NCI-H510A (cell line): ENCODE measurements at regions not wholly inside any gene's neighbourhood (a gene's known extent, or its start where the extent isn't known, plus 50 kb on each side); places are given as distances from the start of the nearest gene placed in this dataset.
"Not testable (repeated sequence)": the region's sequence is repeated elsewhere in the genome, so short reads cannot be mapped to it uniquely, and the experiment has no call there.

Experiments used
- DNase-seq: peaks from one replicate; lab custom pipeline; 2025; lab: John Stamatoyannopoulos, UW

DNA sequence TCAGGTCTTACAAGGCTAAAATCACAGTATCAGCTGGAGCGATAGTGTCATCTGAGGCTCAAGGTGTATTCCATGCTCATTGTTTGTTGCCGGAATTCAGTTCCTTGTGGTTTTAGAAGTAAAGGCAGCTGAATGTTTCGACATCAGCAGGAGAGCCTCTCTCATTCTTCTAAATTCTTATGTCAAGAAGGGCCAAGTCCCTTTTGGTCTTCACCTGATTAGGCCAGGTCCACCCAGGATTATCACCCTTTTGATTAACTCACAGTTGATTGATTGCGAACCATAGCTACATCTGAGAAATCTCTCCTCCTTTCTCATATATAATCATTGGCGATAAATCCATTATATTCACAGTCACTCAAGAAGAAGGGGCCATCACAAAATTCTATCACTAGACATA, 806.7 kb upstream of the PRMT6 start:
- no peak for DNase-seq

DNA sequence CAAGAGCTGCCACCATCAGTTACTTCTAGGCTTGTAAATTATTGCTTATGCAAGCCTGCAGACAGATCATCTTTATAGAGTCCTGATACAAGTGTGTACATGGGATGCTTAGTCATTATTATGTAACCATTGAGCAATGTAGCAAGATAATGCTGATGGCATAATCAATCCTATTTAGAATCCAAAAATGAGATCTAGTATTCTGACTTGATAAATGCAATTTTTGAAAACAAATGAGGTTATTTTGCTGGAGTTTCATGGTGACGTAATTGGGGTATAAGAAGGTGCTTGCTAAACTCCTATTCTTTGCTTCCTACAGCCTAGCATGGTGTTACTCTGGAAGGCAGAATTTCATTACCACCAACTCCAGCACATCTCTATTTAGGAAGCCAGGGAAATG, 801.7 kb upstream of the PRMT6 start:
- no peak for DNase-seq

GRCh38 chr1:106266786-106267185, 789.7 kb upstream of the PRMT6 start:
- DNase-seq = no peak

DNA sequence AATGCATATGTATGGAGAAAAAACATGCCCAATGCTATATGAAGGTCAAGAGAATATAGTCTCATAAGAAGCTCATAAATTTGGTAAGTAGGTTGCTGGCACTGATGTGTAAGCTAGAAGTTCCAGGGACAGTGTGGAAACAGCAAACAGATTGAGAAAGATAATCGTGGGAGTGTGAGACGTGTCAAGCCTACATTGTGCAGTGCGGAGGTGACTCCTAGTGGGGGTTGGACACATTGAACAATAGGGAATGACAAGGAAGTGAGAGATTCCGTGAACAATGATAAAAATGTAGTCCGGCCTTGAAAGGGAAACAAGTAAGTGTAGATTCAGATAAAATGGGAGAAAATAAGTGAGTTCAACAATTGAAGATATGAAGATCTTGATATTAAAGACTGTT, 788.4 kb upstream of the PRMT6 start:
- no peak for DNase-seq

DNA sequence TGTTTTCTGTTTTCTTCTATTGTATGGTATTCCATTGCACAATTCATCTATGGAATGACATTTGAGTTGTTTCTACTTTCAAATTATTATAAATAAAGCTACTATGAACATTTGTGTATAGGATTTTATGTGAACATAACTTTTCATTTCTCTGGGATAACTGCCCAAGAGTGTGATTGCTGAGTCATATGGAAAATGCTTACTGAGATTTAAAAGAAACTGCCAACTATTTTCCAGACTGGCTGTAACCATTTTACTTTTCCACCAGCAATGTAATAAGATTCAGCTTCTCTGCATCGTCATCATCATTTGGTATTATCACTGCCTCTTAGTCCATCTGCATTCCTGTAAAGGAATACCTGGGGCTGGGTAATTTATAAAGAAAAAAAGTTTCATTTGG, 779.6 kb upstream of the PRMT6 start:
- DNase-seq = no peak

- DNase-seq = no peak
These were observed 778.7 kb upstream of the PRMT6 start for GRCh38 chr1:106277786-106278185.

GRCh38 chr1:106278716-106279115, 777.8 kb upstream of the PRMT6 start:
- DNase-seq = no peak

DNA sequence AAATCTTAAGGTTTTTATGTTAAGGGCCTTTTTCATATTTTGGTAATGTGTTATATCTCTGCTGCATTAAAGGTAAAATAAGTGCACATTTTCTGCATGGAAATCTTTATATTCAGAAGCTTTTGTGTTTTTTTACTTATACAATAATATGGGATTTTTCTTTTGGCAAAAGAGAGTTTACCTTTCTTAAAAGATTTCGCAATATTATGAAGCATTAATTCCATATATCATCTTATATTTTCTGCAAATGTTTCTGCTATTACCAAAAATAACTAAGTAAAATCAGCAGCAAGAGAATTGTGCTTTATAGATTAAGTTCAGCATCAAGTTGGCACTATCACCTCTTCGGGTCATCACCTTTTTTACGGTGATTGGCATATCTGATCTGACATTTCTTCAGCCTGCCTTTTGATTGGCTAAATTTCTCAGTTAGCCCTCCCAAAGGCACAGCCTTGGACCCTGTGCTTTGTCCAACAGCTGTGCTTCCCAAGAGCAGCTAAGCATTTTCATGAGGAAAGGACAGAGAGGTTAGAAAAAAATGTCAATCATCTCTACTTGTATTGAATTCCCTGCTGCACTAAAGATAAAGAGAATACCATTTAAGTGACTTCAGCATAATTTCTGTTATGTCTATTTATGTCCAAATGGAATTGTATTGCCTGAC, 767.1 kb upstream of the PRMT6 start:
- no peak for DNase-seq

DNA sequence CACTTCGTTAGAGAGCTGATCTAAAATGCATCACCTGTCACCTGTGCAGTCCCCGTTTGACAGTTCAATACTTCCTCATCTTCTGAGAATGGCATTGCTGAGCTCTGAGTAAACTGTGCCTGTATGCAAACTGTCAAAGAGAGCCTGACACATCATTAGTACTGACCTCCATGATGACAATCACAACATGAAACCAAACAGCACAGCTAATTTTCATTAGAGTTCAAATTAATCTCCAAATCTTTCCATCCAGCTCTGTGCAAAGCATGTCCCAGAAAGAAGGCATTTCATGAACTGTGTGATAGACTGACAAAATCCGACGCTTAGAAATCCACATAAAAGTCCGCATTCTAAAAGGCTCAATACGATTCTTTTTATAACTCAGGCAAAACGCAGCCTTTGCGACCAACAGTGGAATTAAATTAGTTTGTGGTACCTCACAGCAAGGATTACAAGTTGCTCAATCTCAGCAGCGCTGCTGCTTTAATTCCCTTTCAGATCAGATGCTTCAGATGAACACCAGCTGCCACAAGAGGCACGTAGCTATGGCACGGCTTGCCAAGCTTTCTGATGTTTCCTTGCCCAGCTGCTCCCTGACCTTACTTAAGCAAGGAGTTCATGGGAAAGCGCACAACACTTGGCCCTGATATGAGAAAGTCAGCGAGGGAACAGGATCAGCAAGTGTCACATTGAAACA, 765.5 kb upstream of the PRMT6 start:
- DNase-seq = no peak

- DNase-seq = no peak
These were observed 764.3 kb upstream of the PRMT6 start for GRCh38 chr1:106292130-106292529.

DNA sequence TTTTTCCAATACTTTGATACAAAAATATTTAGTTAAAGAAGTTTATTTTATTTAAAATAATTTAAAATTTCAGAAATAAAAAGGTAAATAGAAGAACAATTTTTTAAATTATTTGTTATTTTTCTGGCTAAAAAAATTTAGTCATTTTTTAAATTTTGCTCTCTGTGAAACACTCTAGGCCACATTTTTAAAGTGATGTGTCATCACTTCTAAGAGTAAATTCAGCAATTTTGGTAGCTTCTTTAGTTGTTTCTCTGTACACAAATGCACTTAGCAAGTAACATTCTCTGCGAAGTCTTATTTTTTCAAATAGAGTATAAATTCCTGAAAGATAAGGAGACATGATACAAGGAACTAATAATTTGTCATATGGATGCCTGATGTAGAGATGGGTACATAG, 760.0 kb upstream of the PRMT6 start:
- DNase-seq = no peak

GRCh38 chr1:106304106-106304505, 752.4 kb upstream of the PRMT6 start:
- no peak for DNase-seq

DNA sequence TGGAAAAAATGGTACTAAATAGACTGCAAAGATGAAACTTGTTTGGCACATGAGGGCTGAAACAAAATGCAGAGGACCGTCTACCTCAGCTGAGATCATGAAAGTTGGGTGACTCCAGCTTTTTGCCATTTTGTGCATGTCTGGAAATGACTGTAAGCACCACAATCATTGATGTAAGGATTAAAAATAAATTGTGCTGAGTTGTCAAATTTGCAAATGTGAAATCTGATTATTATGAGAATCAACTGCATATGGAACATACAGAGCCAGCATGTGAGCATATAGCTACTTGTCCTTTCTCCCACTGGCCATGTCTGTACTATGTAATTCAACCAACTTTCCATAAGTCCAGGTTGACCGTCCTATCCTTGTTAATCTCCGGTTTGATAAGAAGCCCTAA, 736.9 kb upstream of the PRMT6 start:
- DNase-seq = no peak

GRCh38 chr1:106325600-106325999, 730.9 kb upstream of the PRMT6 start:
- no peak for DNase-seq

DNA sequence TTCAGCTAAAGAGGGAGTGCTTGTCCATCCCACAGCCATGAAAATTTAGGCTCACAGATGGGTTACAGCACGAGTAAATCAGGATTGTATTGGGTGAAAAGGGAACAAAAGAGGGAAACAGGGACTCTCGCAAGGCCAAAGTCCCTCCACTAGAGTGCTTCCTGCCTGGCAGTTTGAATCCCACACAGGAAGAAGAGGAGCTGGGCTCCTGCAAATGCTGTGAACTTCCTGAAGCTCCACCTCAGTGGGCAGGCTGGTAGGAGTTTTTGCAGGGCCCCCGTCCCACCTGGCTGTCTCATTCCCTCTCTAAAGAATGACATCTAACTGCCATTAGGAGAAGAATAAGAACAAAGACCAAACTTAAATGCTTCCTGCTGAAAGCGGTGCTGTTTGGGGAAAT, 712.0 kb upstream of the PRMT6 start:
- DNase-seq = no peak

GRCh38 chr1:106360252-106360651, 696.2 kb upstream of the PRMT6 start:
- no peak for DNase-seq

DNA sequence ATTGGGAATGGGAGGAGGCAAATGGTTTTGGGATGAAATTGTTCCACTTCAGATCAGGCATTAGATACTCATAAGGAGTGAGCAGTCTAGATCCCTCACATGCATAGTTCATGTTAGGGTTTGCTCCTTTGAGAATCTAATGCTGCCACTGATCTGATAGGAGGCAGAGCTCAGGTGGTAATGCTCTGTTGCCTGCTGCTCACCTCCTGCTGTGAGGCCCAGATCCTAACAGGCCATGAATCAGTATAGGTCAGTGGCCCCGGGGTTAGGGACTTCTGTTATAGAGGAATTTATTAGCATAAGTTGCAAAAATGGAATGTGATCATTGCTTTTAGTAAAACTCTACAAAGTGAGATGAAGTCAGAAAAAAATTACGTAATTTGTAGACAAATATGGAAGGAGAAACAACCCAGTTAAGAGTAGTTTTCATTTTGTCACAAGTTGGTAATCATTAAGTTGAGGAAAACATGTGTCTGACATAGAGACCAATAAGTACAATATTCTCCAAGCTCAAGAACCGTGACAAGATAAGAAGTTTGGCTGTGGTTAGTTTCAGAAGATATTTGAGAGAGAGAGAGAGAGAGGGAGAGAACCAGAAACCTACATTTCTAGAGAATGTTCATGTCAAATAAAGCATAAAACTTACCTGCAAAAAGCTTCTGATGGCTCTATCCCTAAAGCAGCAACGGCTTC, 689.7 kb upstream of the PRMT6 start:
- DNase-seq = no peak

- DNase-seq = no peak
These were observed 678.2 kb upstream of the PRMT6 start for GRCh38 chr1:106378261-106378660.

DNA sequence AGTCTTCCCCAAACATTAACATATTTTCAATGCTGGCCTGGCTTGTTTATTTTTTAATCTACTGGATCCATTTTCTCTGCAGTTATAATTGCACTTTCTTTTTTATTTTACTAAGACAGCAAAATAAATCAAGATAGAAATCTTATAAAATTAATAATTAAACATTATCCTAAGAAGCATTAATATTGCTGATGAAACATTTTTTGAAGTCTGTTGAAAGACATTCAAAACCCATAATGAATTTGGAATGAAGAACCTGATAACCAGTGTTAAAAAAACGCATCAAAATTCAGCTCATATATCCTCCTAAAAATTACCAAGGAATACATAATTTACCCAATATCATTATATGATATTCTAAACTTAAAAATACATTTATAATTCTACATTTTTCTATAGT, 675.7 kb upstream of the PRMT6 start:
- no peak for DNase-seq

DNA sequence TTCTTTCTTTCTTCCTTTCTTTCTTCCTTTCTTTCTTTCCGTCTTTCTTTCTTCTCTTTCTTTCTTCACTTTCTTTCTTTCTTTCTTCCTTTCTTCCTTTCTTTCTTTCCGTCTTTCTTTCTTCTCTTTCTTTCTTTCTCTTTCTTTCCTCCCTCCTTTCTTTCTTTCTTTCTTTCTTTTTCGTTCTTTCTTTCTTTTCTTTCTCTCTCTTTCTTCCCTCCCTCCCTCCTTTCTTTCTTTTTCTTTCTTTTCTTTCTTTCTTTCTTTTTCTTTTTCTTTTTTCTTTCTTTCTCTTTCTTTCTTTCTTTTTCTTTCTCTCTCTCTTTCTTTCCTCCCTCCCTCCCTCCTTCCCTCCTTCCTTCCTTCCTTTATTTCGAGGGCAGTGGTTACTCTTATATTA, 667.3 kb upstream of the PRMT6 start:
- DNase-seq = not testable (repeated sequence)

DNA sequence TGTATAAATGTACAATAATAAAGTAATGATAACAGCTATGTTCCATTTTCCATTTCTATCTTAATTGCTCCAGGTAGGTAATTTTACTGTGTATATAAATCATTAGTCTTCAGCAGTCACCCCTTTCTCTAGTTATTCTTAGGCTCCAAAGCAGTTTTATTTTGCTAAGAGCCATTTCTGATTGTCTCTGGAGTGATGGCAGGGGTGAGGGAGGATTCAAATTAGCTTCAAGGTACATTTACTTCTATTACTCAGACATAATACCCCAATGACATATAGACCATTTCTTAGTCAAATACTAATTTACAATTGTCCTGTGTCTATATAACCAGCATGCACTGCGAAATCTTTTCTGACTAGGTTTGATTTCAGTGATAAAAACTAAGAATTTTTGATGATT, 663.4 kb upstream of the PRMT6 start:
- no peak for DNase-seq

- no peak for DNase-seq
These were observed 660.5 kb upstream of the PRMT6 start for GRCh38 chr1:106396020-106396419.

DNA sequence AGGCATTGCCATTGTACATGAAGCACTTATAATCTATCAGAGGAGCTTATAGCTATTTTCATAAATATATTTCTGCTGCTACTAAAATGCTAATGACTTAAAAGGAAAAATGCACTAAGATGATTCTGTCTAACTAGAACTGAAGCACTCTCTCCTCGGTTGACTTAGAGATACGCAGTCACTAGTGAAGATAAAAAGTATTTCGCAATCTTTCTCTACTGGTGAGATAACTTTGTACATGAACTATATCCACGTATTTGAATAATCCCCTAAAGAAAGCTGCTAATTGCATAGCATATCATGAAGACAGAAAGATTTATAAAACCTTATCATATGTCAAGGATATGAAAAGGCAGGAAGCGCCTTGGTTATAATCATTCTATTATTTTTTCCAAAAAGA, 658.1 kb upstream of the PRMT6 start:
- DNase-seq = no peak

DNA sequence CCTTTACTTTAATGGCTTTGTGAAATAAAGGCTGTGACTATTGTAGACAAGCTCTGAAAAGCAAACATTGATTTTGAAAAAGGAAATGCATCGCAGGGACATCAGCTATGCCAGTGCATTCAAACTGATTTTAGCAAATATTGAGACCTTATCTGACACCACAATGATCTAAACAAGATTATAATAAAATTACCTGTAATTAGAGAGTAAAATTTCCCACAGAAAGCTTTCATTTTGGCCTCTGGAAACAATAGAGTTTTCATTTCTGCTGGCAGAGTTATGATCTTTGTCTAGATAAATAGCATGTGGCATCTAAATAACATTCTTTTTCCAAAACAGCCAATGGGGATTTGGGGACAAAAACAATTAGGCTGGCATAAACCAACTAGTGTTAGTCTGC, 650.4 kb upstream of the PRMT6 start:
- DNase-seq = no peak
